NCI-H82 treated with DMSO at 0.1 percent for 48 hours (cell line): ENCODE measurements at regions not wholly inside any gene's neighbourhood (a gene's known extent, or its start where the extent isn't known, plus 50 kb on each side); places are given as distances from the start of the nearest gene placed in this dataset.

Source experiments
- DNase-seq: peaks from one replicate; lab custom pipeline; 2025; ENCODE audit not compliant: unreplicated experiment; lab: John Stamatoyannopoulos, UW

DNA sequence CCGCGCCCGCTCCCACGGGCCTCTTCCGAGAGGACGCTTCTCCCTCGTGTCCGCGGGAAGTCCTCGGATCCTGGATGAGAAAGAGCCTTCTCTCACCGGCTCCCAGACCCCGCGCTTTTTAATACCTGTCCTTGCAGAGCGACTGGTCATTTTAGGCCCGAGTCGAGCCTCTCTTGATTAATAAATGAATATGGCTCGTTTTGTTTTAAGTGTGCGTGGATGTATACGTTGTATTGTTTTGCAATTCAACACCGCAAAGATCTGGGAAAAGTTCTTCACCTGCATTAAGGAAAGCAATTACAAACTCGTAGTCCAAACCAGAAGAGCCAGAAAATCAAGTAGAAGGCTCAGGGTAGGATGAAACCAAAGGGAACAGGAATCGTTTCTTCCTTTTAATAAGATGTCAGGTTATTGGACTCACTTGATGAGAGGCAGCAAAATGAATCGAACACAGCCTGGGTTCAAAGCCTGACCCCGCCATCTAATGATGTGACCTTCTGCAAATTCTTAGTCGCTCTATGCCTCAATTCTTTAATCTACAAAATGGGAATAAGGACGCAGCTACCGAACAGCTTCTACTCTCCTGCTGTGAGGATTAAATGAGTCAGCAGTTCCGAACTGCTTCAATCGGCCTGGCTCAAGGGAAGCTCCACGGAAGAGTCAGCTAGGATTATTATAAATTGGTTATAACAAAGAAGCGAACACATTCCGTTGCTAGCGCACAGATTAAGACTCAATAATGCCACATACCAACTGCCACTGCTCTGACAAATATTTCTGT, 277.8 kb upstream of the NEBL start:
- no peak for DNase-seq

DNA sequence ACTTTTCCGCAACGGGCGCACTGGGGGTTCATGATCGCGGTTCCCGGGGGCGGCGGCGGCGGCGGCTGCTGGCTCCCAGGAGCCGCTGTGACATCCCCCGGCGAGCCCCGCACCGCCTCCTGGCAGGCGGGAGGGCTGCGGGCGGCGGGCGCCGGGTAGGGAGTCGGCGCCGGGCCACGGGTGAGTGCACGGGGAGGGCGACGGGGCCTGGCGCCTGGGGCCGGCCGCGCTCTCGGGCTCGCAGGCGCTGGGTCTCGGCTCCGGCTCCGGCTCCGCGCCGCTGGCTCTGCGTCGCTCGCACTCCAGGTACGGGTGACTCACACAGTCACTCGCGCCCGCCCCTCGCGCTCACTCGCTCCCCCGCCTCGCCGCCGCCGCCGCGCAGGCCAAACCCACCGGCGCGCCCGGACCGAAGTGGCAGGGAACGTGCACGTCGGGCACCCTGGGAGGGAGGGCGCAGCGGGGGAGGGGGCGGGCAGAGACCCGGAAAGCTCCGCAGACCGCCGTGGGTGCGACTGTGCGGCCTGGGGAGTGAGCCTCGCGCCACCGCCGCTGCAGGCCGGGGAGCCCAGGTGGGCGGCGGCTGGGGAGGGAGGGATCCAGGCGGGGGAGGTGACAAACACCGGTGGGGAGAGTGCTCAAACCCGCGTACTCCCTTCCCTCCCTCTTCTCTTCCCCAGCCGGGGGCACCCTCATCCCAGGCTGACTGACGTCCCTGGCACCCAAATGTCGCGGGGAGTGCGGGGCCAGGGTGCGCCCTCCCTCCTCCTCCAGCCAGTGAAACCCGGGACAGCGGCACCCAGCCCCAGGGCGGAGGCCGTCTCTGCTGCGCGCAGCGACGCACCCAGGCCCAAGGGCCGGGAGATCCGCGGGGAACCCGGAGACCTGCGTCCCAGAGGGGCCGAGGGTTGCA, 276.9 kb upstream of the NEBL start:
- DNase-seq, result no peak

DNA sequence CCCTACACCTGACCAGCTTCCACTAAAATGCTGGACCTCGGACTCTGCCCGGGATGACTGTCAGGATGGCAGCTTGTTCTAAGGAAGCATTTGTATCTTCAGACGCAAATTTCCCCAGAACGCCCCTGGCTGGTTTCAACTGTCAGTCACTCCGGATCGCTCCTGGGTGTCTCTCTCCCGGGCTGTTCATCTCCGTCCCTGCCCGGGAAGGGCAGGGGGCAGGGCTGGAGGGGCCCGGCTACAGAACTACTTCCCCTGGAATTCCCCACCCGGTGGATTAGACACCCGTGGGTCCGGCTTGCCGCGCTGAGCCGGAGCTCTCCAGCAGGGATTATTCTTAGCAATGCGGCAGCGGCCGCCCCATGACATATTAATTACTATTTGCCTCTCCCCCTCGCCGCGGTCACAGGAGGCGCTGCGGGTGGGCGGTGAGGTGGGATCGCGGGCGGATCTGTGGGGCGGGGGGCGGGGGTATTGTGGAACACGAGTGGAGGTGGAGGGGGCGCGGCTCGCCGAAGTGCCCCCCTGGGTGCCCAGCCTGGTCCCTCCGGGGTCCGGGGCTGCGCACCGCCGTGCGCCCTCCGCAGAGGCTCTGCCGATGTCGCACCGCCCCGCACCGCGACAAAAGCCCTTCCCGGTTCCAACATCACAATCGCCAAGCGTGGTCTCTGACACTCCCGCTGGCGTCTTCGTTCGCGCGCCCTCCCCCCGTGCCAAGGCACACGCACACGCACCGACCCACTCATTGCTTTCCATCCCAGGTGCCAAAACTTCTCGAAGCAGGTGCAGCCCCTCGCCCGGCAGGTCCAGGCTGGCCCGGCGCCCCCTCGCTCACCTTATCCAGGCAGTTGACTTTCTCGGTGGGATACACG, 276.1 kb upstream of the NEBL start:
- DNase-seq, result no peak

GRCh38 chr10:21172542-21172929, 275.4 kb upstream of the NEBL start:
- no peak for DNase-seq

DNA sequence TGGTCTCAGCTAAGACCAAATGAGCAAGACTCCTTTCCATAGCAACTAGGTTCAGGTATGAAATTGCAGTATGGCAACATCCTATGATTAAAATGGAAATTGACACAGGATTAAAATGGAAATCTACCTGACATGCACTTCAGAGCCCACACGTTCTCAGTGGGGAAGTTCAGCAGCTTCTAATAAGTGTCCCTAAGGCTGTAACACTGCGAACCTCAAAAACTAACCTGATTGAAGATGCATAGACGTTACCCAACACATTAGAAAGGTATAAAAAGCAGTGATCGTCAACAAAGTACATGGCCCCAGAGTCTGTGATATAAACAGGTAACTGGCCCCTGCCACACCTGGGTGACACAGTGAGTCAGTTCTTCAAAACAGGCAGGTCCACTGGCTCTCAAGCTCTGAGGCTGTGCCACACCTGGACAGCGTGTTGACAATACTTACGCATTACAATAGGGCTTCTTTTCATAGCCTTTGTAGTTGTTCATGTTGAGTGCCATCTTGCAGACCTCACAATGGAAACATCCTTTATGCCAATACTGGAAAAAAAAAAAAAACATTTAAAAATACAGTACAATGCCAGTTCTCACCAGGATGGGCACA, 274.9 kb upstream of the NEBL start:
- DNase-seq, result no peak

DNA sequence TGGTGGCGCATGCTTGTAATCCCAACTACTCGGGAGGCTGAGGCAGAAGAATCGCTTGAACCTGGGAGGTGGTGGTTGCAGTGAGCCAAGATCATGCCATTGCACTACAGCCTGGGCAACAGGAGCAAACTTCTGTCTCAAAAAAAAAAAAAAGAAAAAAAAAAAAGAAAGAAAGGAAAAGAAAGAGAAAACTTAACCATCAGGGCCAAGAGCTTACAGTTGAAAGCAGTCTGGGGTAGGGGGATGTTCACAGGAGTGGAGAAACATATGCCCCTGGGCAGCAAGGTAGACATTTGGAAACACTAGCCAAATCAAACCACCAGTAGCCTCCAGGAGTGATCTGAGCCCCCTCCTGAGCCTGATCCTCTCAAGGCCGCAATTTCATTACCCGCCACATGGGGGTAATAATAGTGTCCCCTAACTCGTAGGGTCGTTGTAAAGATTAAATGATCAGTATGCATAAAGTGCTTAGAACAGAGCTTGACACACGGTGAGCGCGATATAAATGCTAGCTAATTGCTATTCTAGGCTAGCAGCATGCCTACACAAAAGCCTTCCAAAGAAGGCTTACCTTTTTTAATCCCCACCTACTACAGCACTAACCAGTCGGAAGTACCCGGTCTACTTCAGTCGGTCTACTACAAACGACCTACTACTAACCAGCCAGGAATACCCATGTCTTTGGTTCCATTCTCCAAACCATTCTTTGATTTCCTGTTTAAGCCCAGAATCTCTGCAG, 274.3 kb upstream of the NEBL start:
- no peak for DNase-seq

DNA sequence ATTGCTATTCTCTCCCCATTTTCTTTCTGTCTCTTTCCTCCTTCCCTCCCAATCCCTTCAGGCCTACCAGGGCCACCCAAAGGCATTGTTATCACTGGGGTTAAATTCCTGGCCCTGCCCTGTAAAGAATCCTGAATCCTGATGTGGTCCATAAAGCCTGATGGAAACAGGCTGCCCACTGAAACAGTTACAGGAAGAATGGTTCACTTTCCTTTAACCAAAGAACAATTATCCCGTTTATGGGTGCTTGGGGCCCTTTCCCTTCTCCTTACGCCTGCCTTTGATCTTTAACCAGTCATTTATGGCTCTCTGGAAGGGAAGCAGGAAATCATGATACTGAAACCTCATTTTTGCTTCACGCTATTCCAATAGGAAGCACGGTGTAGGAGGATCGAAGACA, 273.1 kb upstream of the NEBL start:
- DNase-seq, result no peak

- no peak for DNase-seq
These were observed 272.2 kb upstream of the NEBL start for GRCh38 chr10:21169271-21169670.

- DNase-seq, result no peak
These were observed 270.3 kb upstream of the NEBL start for GRCh38 chr10:21167288-21168010.

GRCh38 chr10:21166557-21167287, 269.6 kb upstream of the NEBL start:
- DNase-seq, result no peak

DNA sequence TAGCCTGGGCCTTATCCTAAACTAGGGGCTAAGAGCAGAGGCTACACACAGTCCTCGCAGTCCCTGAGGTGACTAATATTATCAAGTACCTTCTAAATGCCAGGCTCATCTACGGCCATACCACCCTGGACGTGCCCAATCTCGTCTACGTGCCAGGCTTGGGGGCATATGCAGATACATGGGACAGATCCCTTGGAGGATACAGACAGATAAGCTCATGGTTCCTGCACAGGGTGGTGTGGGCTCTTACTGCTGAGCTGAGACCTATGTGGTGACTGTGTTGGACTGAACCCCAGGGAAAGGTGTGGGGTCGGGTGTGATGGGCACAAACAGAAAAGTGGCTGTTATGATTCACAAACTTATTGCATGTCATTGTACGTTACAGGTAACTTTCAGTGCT, 268.4 kb upstream of the NEBL start:
- no peak for DNase-seq

- no peak for DNase-seq
These were observed 267.6 kb upstream of the NEBL start for GRCh38 chr10:21164687-21165086.

DNA sequence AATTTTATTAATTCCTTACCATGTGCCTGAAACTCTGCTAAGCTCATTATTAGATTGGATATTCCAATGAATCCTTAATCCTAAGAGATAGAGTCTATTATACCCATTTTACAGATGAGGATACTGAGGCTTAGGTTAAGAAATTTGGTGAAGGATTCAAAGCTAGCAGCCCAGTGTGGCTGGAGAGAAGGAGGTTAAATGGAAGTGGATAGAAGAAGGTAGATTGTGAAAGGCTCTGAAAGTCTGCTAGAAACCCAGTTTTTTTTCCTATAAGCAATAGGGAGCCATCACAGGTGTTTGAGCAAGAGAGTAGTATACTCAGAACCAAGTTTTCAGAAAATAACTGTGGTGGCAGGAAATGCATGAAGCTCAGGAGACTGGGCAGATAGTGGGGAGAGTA, 265.8 kb upstream of the NEBL start:
- DNase-seq, result no peak

DNA sequence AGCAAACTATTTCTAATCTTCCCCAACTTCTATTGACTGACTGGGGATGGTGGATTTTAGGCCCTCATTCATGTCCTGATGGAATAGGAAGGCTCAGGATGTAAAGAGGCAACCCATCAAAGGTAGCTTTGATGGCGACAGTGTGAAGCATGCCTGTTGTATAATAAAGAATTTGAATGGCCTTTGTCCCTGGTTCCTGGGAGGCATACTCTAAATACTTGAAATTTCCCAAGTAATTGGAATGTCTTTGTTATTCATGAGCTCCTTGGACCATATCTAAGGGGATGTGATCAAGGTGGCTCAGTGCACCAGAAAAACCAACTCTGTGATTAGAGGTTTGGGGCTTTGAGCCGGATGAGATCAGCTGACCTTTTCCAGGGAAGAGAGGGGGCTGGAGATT, 264.5 kb upstream of the NEBL start:
- DNase-seq, result no peak

GRCh38 chr10:21161090-21161625, 264.0 kb upstream of the NEBL start:
- no peak for DNase-seq

- DNase-seq, result no peak
These were observed 263.0 kb upstream of the NEBL start for GRCh38 chr10:21160116-21160515.

DNA sequence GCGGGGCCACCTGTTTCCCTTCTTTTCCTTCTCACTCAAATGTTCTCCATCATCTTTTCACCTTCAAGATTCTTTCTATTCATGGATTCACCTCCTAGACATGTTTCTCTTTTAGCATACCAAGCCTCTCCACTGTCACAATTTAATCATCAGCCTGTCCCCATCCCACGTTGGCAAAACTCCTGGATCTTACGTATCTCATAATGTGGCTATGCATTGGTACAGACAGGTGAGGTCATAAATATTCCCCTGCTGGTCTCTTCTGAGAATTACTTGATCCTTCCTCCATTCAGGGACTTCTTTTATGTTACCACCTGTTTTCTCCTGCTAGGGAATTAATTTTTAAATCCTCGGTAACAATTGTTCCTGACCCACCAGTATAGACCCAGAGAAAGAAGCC, 262.6 kb upstream of the NEBL start:
- DNase-seq, result no peak

GRCh38 chr10:21158301-21158700, 261.2 kb upstream of the NEBL start:
- no peak for DNase-seq

- no peak for DNase-seq
These were observed 260.6 kb upstream of the NEBL start for GRCh38 chr10:21157664-21158063.
